ENCODE measurements at regions not wholly inside any gene's neighbourhood (a gene's known extent, or its start where the extent isn't known, plus 50 kb on each side); places are given as distances from the start of the nearest gene placed in this dataset.

DNA sequence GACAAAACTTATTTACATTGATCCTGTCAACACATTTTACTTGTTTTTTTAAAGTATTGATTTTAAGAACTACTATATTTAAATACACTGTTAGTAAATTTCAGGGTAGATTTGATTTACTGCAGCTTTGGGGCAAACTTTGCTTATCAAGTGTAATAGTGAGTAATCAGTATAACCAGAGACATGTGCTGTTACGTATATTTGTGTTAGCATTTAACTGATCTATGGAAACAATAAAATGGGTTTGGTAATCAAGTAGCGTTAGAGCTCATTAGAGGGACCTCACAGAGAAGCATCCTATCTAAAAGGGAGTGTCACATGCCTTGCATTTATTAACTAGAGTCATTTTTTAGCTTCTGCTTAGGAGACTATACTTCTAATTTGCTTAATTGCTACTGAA, 131.5 kb upstream of the ALCAM start:
- no peak for DNase-seq (ENCODE audit: low read depth)
- H3K4me3 ChIP-seq (ENCODE audit: low read length): no peak overlapping the region
- TF ChIP-seq, protein P1, sequence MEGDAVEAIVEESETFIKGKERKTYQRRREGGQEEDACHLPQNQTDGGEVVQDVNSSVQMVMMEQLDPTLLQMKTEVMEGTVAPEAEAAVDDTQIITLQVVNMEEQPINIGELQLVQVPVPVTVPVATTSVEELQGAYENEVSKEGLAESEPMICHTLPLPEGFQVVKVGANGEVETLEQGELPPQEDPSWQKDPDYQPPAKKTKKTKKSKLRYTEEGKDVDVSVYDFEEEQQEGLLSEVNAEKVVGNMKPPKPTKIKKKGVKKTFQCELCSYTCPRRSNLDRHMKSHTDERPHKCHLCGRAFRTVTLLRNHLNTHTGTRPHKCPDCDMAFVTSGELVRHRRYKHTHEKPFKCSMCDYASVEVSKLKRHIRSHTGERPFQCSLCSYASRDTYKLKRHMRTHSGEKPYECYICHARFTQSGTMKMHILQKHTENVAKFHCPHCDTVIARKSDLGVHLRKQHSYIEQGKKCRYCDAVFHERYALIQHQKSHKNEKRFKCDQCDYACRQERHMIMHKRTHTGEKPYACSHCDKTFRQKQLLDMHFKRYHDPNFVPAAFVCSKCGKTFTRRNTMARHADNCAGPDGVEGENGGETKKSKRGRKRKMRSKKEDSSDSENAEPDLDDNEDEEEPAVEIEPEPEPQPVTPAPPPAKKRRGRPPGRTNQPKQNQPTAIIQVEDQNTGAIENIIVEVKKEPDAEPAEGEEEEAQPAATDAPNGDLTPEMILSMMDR (IDR thresholded peaks at IDR 0.05; ENCODE audit: insufficient read depth, low read depth, low read length, missing control alignments): no peak

DNA sequence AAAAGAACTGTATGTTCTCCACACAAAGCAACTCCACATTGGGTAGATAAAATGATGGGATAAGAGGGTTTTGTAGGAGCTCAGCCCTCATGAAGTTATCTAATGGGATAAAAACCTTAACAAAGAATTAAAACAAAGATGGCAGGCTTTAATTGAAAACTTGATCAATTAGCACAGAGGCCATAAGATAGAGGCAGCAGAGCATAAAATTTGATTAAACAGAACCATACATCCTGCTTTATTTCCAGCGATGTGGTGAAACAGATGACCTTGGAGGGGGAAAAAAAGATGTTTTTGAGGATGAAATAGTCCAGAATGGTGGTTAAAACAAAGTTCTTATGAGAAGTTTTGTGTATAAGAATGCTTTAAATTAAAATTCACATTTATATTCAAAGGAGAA, 130.9 kb upstream of the ALCAM start:
- TF ChIP-seq, protein P1 (IDR thresholded peaks at IDR 0.05; ENCODE audit: insufficient read depth, low read depth, low read length, missing control alignments): no peak
- no peak overlapping the region for H3K4me3 ChIP-seq (ENCODE audit: low read length)
- no peak for DNase-seq (ENCODE audit: low read depth)

DNA sequence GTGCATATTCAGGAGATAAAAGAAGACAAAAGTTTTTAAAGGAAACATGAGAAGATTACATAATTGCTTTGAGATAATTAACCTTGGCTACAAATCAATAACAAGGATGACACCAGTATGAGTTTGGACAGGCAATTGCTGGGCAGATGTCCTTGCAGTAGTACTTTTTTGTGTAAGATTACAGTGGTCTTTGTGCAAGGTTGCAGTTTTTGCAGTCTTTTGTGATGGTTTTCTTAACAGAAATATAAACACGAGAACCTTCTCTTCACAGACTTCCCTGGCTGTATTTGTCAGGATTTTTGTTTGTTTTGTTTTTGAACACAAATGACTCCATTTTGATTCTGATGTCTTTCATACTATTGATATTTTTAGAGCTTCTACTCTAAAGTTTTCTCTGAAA, 128.3 kb upstream of the ALCAM start:
- H3K4me3 ChIP-seq (ENCODE audit: low read length): no peak overlapping the region
- no peak for DNase-seq (ENCODE audit: low read depth)
- TF ChIP-seq, protein P1 (IDR thresholded peaks at IDR 0.05; ENCODE audit: insufficient read depth, low read depth, low read length, missing control alignments): no peak

DNA sequence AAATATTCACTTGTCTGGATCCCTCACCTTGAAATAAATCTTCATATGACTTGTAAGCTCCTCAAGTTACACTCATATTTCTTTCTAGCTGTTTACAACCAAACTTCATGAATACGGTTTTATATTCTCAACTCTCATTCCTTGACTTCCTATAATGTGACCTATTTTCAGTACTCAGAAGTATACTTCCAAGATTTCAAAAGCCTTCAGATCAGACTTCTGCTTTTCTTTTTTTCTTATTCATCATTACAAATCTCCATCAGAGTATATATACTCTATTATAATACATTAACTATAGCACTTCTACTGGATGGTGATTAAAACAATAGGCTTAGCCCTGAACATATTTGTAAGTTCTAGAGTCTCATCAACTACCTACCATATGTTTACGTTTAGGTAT, 123.6 kb upstream of the ALCAM start:
- TF ChIP-seq, protein P1 (IDR thresholded peaks at IDR 0.05; ENCODE audit: insufficient read depth, low read depth, low read length, missing control alignments): no peak
- no peak for DNase-seq (ENCODE audit: low read depth)
- no peak overlapping the region for H3K4me3 ChIP-seq (ENCODE audit: low read length)

DNA sequence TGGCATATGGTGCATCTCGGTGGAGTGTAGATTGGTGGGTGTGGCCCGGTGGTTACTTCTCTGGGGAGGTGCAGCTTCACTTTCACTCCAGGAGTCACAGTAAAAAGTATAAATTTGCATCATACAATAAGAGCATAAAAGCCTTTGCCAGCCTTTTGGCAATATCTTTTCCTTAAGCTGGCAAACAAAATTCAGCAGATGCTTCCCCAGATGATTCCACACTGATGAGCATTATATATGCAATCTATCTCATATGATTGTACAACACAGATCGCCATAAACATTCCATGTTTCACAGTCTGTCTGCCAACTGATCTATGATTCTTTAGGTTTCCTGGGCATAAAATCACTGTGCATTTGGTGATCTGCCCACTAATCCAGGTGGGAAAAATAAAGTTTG, 120.2 kb upstream of the ALCAM start:
- TF ChIP-seq, protein P1 (IDR thresholded peaks at IDR 0.05; ENCODE audit: insufficient read depth, low read depth, low read length, missing control alignments): no peak
- no peak overlapping the region for H3K4me3 ChIP-seq (ENCODE audit: low read length)
- no peak for DNase-seq (ENCODE audit: low read depth)

DNA sequence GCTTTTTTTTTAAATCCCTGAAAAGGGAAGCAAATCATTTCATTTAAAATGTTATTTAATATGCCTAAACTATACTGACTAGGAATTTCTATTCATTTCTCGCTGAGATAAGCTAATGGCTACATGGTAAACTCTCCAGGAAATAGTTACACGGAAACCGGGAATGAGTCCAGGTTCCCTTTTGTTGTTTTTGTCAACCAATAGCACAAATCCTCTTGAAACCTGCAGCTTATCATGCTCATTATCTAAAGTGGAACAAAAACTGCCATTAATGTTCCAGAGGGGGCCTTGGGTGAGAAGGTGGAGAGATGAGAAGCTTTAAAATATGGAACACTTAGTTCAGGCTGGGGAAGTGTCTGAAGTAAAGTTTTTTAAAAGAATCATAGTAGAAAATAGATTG, 113.5 kb upstream of the ALCAM start:
- DNase-seq (ENCODE audit: low read depth): no peak
- no peak overlapping the region for H3K4me3 ChIP-seq (ENCODE audit: low read length)
- TF ChIP-seq, protein P1 (IDR thresholded peaks at IDR 0.05; ENCODE audit: insufficient read depth, low read depth, low read length, missing control alignments): no peak

DNA sequence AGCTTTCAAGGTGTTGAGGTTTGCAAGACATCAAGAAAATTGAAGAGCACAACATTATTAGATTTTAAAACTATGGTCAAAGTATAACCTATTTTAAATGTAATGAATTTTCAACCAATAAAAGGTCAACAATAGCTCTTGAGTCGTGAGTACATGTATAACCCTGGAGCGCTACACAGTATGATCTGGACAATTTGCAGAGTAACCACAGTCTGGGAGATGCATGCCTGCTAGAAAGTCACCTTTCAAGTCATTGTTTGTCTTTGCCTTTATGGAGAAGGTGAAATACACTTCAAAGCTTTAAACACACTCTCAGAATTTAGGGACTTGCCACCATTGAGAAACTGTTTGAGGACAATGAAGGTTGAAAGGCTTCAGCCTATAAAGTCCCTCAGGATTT, 112.6 kb upstream of the ALCAM start:
- DNase-seq (ENCODE audit: low read depth): no peak
- H3K4me3 ChIP-seq (ENCODE audit: low read length): no peak overlapping the region
- TF ChIP-seq, protein P1 (IDR thresholded peaks at IDR 0.05; ENCODE audit: insufficient read depth, low read depth, low read length, missing control alignments): no peak
